ENCODE measurements at regions not wholly inside any gene's neighbourhood (a gene's known extent, or its start where the extent isn't known, plus 50 kb on each side); places are given as distances from the start of the nearest gene placed in this dataset.
A peak's percentile ranks its signal among the peaks of the same experiment; 100 is the strongest.
"Not testable (repeated sequence)": the region's sequence is repeated elsewhere in the genome, so short reads cannot be mapped to it uniquely, and the experiment has no call there.

DNA sequence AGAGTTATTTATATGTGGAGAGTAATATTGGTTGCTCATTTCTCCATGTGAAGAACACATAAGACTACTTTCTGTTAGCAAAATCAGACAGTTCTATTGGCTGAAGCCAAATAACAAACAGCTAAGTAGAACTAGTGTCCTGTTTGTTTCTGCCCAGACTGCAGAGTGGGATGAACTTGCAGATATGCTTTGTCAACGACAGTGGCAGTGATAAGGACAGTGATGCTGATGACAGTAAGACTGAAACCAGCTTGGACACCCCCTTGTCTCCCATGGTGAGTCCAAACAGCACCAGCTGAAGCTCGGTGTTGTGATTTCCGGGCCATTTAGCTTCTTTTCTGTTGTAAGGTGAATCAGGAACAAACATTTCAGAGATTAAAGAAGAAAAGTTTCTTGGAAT is 102.6 kb upstream of the IL12A start:
- no peak for DNase-seq

DNA sequence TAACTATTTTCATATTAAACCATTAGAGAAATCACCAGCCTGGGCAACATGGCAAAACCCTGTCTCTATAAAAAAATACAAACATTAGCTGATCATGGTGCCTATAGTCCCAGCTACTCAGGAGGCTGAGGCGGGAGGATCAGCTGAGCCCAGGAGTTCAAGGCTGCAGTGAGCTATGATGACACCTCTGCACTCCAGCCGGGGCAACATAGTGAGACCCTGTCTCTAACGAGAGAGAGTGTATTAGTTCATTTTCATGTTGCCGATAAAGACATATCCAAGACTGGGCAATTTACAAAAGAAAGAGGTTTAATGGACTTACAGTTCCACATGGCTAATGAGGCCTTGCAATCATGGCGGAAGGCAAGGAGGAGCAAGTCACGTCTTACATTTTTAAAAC is 102.1 kb upstream of the IL12A start:
- DNase-seq = not testable (repeated sequence)

DNA sequence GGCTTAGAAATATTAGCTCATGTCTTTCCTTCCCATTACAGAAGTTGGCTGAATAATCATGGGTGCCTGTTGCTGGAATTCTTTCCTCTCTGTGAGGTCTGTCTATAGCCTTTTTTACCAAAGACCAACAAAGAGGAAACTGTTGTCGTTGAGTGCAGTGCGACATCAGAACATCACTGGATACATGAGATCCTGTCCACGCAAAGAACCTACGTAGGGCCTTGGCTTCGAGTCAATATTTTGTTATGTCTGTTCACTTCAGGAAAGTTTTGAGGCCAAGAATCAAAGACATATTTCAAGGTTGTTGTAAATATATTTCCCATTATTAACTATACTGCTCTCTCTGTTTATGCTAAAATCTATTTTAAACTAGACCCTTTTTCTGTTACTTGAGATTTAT is 101.5 kb upstream of the IL12A start:
- no peak for DNase-seq

DNA sequence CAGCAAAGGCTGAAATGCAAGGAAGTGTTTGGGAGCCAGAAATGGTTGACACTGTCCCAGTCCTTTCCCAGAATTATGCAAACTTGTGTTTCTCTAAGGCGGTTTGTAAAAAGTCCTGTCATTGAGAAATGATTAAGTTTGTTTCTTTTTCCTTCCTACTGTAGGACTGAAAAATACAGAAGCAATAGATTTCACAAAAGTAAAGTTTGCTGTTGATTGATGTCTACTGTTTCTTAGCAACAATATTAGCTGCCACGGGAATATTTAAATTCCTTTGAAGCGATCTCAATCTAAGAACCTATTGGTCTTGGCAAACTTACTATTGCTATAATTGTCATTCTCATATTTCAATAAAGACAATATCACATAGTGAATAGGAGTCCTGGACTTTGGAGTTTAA is 100.7 kb upstream of the IL12A start:
- DNase-seq = no peak

DNA sequence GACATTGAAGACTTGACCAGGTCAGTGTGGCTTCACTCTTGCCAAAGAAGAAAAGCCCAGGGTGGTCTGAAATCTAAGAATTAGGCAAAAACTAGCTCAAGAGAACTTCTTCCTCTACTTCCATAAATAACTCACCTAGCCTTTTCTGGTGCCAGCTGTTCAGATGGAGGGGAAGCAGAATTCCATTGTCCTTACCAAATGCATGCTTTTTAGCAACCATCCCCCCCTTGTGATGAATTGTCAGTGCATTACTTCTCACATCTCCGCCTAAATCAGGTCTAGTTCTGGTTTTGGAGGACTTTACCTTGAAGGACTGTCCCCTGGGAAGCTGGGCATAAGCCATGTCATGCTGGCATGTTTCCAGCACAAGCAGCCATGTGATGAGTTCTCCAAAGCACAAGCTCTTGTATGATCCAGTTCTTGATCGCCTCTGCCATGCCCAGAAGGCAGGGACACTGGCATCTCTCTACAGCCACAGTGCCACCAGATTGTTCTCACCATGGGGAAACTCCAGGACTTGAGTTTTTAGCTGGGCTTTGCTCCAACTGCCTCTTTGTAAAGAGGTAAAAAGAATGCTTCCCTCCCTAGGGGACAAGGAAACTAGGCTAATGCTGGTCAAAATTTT is 96.4 kb upstream of the IL12A start:
- DNase-seq = peak; percentile 58

DNA sequence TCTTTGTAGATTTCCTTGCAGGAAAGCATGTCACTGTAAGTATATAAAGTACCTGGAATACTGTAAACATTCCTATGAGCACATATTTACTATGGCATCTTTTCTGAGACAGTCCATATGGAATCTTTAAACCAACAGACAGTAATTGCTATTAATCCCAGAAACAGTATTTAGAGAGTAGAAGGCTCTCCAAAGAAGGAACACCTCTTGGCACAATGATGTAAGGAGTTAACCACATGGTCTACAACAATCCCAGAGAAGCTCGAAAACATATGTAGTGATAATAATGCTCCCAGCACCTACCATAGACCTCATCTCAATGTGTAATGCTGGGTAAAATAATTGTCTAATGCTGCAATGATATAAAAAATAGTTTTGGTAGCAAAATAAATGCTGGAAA is 95.8 kb upstream of the IL12A start:
- peak; percentile 56 for DNase-seq

DNA sequence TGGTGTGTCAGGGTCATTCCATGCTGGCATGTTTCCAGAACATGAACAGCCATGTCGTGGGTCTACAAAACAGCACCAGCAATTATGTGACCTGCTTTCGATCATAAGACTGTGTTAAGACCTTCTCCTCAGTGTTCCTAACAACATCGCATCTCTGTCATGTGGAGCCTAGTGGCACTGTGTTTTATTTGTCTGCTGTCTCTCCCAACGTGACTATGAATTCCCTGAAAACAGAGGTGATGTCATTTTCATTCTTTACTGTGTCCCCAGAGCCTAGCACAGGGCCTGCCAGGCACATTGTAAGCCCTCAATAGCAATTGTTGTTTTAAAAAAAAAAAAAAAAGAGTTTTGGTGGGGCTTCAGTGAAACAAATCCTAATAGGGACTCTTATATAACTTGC is 94.2 kb upstream of the IL12A start:
- no peak for DNase-seq

DNA sequence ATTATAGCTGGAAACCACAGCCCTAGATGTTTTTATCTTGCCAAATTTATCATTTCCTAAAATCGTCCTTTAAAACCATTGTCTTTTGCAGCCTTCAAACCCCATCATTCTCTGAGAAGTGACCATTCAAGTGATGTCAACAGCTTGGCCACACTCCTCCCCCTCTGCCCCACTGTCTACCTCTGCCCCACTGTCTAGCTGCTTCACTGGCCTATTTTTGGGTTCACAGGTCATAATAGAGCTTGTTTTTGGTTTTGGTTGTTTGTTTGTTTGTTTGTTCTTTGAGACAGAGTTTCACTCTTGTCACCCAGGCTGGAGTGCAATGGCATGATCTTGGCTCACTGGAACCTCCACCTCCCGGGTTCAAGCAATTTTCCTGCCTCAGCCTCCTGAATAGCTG is 93.2 kb upstream of the IL12A start:
- DNase-seq = no peak

DNA sequence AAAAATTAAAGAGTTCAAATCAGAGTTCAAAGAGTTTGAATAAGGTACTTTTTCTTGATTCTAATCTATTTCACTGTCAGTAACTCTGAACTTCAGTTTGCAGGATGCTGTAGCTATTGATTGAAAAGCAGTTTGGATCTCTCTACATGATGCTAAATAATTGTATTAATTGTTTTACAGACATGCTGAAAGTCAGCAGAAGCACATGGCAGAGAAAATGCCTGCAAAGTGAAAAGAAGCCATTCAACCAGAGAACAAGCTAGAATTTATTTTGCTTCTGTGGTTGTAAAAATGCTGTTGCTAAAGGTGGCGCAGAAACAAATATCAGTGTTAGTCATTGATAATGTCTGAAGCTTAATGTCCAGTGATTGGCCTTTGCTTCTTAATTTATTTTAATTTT is 92.1 kb upstream of the IL12A start:
- DNase-seq = no peak

DNA sequence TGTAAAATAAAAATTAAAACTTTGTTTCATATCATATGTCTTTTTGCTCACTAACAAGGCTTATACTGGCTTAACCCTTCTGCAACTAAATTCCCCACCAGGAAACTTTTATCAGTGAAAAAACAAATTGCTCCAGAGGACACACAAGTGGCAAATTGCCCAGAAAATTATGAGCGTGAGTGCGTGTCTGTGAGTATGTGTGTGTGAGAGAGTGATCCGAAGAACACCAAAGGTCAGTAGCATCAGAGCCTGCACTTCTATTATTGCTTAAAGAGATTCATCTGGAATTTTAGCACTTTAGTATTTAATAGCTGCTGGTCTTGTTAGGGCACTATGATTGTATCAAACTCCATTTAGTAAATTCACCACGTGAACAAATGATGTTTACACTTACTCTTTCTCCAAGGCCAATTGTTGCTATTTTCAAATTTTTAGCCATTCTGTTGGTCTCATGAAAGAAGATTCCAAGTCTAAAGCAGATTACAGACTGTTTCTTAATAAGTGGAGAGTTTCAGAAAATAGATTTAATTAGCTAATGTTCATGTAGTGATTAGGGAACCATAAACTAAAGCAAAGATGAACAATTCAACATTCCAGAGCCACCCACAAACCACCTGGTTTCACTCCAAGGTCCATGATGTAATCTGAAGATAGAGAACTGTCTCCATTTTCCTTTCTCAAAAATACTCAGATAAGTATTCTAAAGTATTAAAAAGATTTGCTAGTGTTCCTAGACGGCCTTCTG is 91.1 kb upstream of the IL12A start:
- no peak for DNase-seq

DNA sequence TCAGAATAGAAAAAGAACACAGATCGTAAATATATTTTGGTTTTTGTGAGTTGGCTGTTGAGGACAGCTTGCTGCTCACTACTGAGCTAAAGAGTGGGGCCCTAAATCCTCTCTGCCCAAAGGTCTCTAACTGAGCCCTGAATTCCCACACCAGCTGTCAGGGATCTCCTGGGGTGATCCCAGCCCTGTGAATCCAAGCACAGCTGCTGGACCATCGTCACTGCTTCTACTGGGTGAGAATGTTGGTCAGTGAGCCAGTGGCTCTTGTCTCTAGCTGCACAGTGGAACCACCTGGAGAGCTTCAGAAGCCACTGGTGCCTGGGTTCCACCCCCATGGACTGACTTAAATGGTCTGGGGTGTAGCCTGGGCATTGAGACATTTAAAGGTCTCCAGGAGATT is 90.5 kb upstream of the IL12A start:
- no peak for DNase-seq

DNA sequence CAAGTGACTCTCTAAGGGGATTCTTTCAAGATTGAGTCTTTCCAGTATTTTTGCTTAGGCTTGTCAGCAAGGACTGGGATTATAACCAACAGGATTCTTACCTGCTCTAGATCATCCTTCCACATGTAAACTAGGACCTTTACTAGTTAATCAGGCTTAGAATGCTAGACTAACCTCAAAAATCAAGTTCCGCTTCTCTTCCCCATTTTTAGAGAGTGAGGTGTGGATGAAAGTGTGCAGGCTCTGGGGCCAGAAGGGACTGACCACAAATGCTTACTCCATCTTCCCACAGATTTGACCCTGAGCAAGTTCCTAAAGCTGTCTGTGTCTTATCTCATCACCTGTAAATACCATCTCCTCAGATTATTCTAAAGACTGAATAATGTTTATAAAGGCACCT is 89.5 kb upstream of the IL12A start:
- DNase-seq = no peak

DNA sequence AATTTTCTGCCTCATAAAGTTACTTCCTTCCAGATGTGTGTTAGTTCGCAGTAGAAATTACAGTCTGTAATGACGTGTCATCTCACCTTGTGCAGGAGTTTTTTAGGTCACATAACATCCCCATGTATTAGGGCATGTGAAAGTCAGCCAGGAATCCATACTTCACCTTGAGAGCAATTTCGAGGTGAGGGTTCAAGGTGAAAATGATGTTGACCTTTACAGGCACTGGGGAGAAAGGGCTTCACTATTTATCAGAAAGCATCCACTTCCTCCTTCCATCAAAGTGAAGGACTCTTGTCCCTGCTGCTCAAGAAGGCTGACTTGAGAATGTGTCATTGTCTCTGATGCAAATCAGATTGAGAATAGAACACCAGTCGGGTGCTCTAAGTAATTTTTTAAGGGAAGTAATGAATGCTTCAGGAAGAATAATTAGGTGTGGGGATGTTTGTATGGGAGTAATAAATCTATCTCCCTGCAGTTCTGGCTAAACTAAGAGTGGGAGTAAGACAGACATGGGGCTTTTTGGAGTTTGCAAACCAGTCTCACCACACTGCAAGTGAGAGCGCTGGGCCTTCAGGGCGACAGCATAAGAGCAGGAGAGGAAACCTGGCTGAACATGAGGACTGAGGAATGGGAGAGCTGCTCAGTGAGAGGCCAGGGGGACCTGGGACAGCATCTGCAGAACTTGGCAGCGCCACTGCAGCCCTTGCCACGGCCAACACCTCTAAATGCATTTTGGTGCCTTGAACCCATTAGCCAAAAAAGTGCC is 85.9 kb upstream of the IL12A start:
- no peak for DNase-seq

DNA sequence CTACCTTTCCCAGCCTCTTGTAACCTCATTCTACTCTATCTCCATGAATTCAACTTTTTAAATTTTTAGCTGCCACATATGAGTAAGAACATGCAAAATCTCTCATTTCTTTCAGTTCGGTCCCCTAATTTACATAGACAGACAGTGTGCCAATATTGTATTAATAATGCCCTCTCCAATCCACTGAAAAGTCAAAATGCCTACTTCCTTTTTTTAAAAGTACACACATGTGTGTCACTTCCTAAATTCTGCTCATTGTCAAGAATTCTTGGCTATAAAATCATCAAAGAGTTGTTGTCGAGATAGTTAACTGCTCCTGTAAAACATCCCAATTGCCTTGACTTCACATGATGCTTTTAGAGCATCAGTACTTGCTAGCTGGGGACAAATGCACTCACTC is 84.2 kb upstream of the IL12A start:
- no peak for DNase-seq

DNA sequence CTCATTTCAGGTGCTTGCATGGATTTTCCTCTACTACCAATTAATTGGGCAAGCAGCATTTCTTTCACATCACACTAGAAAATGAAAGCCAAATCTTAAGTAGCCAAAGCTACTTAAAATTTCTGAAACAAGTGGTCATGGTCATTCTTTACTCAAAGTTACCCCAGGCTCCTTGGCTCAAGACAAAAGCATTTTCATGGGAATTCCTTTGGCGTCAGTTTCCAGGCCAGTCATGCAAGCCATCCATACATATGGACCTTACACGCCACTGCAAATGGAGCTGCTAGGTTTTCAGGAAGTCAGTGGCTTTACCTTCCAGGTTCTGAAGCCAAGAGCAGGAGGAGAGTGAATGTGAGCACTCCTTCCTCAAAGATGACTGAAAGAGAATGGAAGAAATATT is 83.7 kb upstream of the IL12A start:
- DNase-seq = no peak

DNA sequence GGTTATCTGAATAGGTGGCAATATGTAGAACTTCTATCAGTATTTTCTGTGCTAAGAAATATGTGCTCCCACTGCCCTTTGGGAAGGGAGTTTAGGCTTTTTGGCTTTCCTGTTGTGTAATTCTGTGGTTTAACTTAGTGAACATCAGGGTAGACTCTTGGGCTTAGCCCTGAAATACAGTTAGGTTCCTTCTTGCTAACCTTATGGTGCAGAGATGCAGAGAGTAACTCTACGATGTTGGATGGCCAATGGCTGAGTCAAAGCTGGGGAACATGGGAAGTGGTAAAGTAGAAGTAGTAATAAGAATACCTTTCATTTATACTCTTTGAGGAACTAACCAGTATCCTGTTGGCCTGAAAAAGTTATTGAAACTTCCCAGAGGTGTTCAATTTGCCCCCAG is 80.8 kb upstream of the IL12A start:
- DNase-seq = no peak

DNA sequence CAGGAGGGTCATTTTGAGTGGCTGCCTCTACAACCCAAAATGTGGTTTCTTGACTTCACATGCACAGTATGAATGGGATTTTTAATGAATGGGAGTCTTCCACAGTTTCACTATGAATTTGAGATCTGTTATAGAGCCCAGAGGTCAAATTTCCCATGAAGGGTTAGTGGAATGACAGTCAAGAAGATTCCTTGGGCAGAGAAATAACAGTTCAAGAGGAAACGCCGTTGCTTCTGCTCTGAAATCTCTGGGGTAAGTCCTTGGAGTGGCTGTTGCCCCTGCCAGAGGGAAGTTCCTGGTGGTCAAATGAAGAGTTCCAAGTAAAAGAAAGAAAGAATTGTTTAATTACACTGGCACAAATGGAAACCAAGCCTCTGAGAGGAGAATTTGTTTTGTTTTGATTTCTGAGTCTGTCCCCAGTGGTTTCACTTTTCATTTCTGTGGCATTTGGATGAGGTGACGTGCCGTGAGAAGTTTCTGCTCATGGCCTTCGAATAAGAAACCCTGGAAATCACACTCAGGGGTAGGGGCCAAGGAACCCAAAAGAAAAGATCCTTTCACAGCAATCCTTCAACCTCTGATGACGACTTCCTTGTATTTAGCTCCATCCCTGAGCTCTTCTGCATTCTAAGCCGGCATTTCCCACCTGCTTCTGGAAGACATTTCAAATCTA is 77.5 kb upstream of the IL12A start:
- no peak for DNase-seq

DNA sequence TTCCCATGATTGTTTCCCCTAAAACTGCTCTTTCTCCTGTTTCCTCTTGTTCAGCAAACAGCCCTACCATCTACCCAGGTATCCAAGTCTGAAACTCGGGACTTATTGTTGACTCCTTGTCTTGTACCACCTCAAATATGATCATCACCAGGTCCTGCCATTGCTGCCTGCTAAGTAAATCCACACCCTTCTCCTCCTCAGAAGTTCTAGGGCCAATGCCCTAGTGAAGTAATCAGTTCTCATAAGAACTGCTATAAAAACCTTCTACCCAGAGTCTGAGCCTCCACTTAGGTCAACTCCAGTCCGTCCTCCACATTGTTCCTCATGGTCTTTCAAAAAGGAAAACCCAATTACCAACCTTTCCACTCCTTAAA is 77.0 kb upstream of the IL12A start:
- no peak for DNase-seq

DNA sequence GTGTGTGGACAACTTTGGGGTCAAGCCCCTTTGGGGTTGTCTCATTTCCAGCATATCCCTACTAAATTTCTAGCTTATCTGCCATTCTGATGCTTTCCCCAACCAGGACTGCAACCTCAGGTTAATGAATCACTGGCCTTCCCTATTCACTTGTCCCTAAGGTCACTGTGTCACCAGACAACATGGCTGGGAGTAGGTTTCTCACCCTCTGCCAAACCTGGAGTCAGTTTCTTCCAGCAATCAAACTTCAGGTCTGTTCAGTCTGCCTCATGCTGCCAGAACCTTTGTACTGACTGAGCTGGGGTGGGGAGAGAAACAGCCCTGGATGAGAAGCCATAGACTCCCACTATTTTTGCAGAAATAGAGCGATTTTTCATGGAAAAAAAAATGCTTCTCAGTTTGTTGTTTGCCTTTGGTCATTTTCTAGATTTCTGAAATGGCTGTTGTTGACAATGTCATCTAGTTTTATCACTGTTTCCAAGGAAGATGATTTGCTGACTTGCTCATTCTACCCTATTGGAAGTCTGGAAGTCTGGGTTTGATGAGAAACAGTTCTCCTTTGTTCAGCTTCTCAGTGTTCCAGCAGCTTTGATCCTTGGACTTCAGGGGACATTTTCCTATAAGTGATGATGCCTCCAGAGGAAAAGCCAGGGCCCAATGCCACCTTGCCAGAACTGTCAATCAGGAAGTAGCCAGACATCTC is 74.8 kb upstream of the IL12A start:
- no peak for DNase-seq

DNA sequence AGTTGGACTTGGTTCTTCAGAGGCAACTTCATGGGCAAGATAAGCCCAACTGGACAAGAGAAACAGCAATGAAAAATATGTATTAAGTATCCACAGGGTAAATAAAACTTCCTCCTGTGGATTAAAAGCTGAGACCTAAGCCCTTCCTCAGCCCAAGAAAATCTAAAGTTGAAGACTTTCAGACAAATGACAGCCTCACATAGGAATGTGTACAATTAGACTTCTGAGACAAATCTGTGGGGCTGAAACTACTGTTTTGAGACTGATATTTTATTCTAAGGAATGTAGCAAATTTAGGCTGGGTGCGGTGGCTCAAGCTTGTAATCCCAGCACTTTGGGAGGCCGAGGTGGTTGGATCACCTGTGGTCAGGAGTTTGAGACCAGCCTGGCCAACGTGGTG is 74.2 kb upstream of the IL12A start:
- DNase-seq = no peak

DNA sequence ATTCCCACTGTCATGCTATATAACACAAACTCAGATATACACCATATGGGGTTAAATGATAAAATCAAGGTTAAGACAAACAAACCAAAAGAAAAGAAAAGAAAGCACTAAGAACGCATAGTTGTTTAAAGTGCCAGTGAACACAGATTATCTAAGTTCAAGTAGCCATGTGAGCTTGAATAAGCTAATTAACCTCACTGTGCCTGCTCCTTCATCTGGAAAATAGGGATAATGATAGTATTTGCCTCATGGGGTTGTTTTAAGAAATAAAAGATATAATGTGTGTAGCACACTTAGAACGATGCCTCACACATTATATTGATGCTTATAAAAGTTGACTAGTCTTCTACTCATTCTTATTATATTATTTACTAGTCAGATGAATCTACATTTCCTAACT is 72.6 kb upstream of the IL12A start:
- no peak for DNase-seq

DNA sequence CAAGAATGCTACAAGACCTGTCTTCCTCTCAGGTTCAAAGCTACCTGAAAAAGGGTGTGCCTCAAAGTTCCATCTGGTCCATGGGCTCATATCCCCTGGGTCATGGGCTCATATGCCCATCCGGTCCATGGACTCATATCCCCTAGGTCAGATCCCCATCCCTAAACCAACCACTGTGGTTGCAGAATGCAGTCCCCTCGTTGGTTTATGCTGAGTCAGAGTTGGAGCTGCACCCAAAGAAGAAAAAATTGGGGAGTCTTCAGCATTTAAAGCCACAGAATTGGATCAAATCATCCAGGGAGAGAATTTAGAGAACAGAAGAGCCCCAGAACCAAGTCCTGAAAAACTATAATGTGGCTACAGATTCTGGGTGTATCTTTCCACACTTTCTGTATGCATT is 71.5 kb upstream of the IL12A start:
- DNase-seq = no peak

DNA sequence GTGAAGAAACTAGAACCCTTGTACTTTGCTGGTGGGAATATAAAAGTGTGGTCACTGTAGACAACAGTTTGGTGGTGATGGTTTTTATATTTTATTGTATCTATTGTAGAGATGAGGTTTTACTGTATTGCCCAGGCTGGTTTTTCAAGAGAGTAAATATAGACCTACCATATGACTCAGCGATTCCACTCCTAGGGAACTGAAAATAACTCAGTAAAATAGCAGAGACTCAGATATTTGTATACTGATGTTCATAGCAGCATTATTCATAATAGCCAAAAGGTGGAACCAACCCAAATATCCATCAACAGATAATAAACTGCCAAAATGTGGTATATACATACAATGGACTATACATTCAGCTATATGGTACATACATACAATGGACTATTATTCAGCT is 68.8 kb upstream of the IL12A start:
- DNase-seq = peak; percentile 5
